A673 (cell line): ENCODE measurements at regions not wholly inside any gene's neighbourhood (a gene's known extent, or its start where the extent isn't known, plus 50 kb on each side); places are given as distances from the start of the nearest gene placed in this dataset.

Source experiments
- BruUV-seq: library from RNA; stranded (reverse); fragments of 400-500 nt; replicated peaks from 2 replicates; lab custom pipeline; 2021; lab: Mats Ljungman, UMichigan
- CTCF ChIA-PET: fragments of 300-600 bp; sonication (Branson Sonifier 250); formaldehyde crosslinking; loops from one replicate; lab custom pipeline; 2022; ENCODE audit warnings: antibody characterized with exemption; lab: Charles Lee
- POLR2A ChIA-PET: fragments of 300-600 bp; sonication (Branson Sonifier 250); formaldehyde crosslinking; loops from one replicate; lab custom pipeline; 2022; ENCODE audit warnings: antibody characterized with exemption; ENCODE audit not compliant: low non-redundant PET; lab: Charles Lee
- DNase-seq: peaks from one replicate; pipeline ENCODE4 v3.0.0-alpha.2; 2015; ENCODE audit warnings: low spot score
- H3K27ac ChIP-seq: fragments of 200-600 bp; sonication (generic); 2 replicates; pipeline ENCODE4 v1.5.1; 2016; ENCODE audit warnings: mixed run types, low read depth, mild to moderate bottlenecking, mixed read lengths, antibody characterized with exemption, low read length; ENCODE audit not compliant: poor library complexity, severe bottlenecking
- H3K27me3 ChIP-seq: fragments of 200-600 bp; sonication (generic); replicated peaks from 2 replicates; pipeline ENCODE4 v1.6.1; 2017; ENCODE audit warnings: mixed run types, low read depth, mild to moderate bottlenecking, mixed read lengths, antibody characterized with exemption, low read length; ENCODE audit not compliant: insufficient read depth, poor library complexity
- H3K36me3 ChIP-seq: fragments of 200-600 bp; sonication (generic); 2 replicates; pipeline ENCODE4 v1.6.1; 2016; ENCODE audit warnings: mixed run types, mild to moderate bottlenecking, mixed read lengths, antibody characterized with exemption, low read length; ENCODE audit not compliant: insufficient read depth, poor library complexity, severe bottlenecking
- H3K4me1 ChIP-seq: fragments of 200-600 bp; sonication (generic); 2 replicates; pipeline ENCODE4 v1.6.1; 2017; ENCODE audit warnings: mixed run types, mild to moderate bottlenecking, mixed read lengths, antibody characterized with exemption, low read length; ENCODE audit not compliant: insufficient read depth, poor library complexity, severe bottlenecking
- H3K4me3 ChIP-seq: fragments of 200-600 bp; sonication (generic); 2 replicates; pipeline ENCODE4 v1.5.1; 2016; ENCODE audit warnings: low read depth, mixed run types, mild to moderate bottlenecking, mixed read lengths, low read length; ENCODE audit not compliant: poor library complexity, severe bottlenecking
- H3K9me3 ChIP-seq: fragments of 200-600 bp; sonication (generic); 2 replicates; pipeline ENCODE4 v1.6.1; 2016; ENCODE audit warnings: mixed run types, low read depth, mild to moderate bottlenecking, mixed read lengths, antibody characterized with exemption, low read length; ENCODE audit not compliant: poor library complexity, severe bottlenecking
- EZH2 ChIP-seq: fragments of 200-600 bp; sonication (generic); IDR thresholded peaks from 2 replicates; pipeline ENCODE4 v1.6.1; 2017; ENCODE audit warnings: borderline replicate concordance, low read depth, mild to moderate bottlenecking, mixed read lengths, antibody characterized with exemption, low read length; ENCODE audit not compliant: poor library complexity, severe bottlenecking
- intact Hi-C: fragments of 100-400 bp; cut with micrococcal nuclease; formaldehyde crosslinking; loops from one replicate; pipeline ENCODE4 v1.10.0; 2022; ENCODE audit not compliant: unreplicated experiment
- TF ChIP-seq, protein P1 (sequence below): fragments of 300-800, 200-600 bp; sonication (generic); conservative IDR thresholded peaks from 2 replicates; pipeline ENCODE4 v1.5.1; 2017; ENCODE audit warnings: low read depth, mild to moderate bottlenecking, antibody characterized with exemption, low read length, moderate library complexity, mixed read lengths

DNA sequence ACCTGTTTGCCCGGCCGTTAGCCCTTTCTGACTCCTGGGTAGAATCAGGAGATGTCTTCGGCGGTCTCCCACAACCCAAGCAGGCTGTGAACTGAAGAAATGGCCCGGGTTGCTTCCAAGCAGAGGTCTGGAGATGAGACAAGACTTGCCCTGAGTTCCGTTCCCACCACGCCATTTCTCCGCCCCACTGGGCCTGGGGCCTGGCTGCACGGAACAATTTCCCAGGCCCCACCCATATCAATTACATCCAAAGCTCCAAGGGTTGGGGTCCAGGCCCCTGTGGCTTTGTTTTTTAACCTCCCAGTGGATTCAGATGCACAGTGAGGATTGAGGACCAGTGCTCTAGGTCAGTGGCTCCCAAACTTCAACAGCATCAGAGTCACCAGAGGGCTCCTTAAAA lies 214.5 kb upstream of the ARID1B start:
- DNase-seq, result no peak
- Histone ChIP-seq H3K9me3 (no peaks in the 10 kb centered on the region), H3K27ac (no peak overlapping the region), H3K27me3 (no peaks in the 10 kb centered on the region), H3K4me1 (no peaks in the 10 kb centered on the region), H3K4me3 (no peak overlapping the region), H3K36me3 (no peaks in the 10 kb centered on the region)
- ChIA-PET POLR2A (no interaction called here), CTCF (no interaction called here)
- intact Hi-C loops, result loop anchor here (5.0 to 10.0 kb wide), 3 partner anchors 212 to 712 kb away; partner anchors contain the start of gene ARID1B
- BruUV-seq, result no TSS peak
- TF ChIP-seq, protein P1, sequence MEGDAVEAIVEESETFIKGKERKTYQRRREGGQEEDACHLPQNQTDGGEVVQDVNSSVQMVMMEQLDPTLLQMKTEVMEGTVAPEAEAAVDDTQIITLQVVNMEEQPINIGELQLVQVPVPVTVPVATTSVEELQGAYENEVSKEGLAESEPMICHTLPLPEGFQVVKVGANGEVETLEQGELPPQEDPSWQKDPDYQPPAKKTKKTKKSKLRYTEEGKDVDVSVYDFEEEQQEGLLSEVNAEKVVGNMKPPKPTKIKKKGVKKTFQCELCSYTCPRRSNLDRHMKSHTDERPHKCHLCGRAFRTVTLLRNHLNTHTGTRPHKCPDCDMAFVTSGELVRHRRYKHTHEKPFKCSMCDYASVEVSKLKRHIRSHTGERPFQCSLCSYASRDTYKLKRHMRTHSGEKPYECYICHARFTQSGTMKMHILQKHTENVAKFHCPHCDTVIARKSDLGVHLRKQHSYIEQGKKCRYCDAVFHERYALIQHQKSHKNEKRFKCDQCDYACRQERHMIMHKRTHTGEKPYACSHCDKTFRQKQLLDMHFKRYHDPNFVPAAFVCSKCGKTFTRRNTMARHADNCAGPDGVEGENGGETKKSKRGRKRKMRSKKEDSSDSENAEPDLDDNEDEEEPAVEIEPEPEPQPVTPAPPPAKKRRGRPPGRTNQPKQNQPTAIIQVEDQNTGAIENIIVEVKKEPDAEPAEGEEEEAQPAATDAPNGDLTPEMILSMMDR, result no peak
- no peak for TF ChIP-seq EZH2

DNA sequence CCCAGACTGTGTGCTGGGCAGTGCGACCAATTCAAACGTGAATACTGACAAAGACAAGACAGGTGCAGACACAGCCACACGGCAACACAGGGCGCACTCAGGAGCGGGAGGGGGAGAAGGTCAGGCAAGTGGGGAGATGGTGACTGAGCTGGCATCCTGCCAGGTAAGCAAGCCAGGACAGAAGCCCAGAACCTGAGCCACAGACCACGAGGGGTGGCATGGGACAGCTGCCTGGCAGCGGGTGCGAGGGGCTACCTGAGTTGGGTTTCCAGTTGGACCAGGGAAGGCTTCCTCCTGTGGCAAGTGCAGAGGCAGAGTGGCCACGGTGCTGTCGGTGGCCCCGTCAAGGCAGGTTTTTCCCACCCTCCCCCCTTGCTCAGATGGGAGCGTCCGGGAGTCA lies 215.2 kb upstream of the ARID1B start:
- DNase-seq, result no peak
- POLR2A ChIA-PET, result no interaction called here
- Histone ChIP-seq H3K9me3 (no peaks in the 10 kb centered on the region), H3K4me3 (no peak overlapping the region), H3K36me3 (no peaks in the 10 kb centered on the region), H3K27me3 (no peaks in the 10 kb centered on the region), H3K4me1 (no peaks in the 10 kb centered on the region), H3K27ac (no peak overlapping the region)
- BruUV-seq, result no TSS peak
- CTCF ChIA-PET, result no interaction called here
- TF ChIP-seq, protein P1, result no peak
- no peak for TF ChIP-seq EZH2
- intact Hi-C loops, result loop anchor here (5.0 to 10.0 kb wide), 3 partner anchors 213 to 713 kb away; partner anchors contain the start of gene ARID1B

DNA sequence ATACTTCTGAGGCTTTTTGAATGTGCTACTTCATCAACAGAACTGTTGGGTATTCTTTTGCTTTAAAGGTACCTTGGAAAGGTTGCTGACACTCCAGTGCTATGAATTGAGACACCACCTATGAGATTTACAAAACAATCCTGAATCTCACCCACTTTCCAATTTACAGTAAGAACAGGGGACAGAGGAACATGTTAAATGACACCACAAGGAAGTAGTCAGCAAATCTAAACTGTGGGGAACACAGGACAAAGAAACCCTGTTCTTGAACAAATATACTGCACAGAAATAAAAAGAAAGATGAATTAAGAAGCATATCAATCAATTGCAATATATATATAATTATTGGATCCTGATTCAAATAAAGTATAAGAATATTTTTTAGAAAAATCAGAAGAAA lies 216.7 kb upstream of the ARID1B start:
- DNase-seq, result no peak
- TF ChIP-seq, protein P1, result no peak
- no peak for TF ChIP-seq EZH2
- CTCF ChIA-PET, result no interaction called here
- no peaks in the 10 kb centered on the region for H3K27me3 ChIP-seq
- no TSS peak for BruUV-seq
- no peaks in the 10 kb centered on the region for H3K9me3 ChIP-seq
- no peak overlapping the region for H3K27ac ChIP-seq
- no peak overlapping the region for H3K4me3 ChIP-seq
- no peaks in the 10 kb centered on the region for H3K4me1 ChIP-seq
- intact Hi-C loops, result loop anchor here (5.0 to 10.0 kb wide), 3 partner anchors 214 to 714 kb away; partner anchors contain the start of gene ARID1B
- H3K36me3 ChIP-seq, result no peaks in the 10 kb centered on the region
- POLR2A ChIA-PET, result no interaction called here
